H1 (cell line): ENCODE measurements at regions not wholly inside any gene's neighbourhood (a gene's known extent, or its start where the extent isn't known, plus 50 kb on each side); places are given as distances from the start of the nearest gene placed in this dataset.

Experiments used
- CTCF ChIA-PET: fragments of 300-600 bp; sonication (Branson Sonifier 250); formaldehyde crosslinking; loops from one replicate; lab custom pipeline; 2021; ENCODE audit not compliant: partially characterized antibody; lab: Charles Lee
- POLR2A ChIA-PET: fragments of 300-600 bp; sonication (Branson Sonifier 250); formaldehyde crosslinking; loops from one replicate; lab custom pipeline; 2021; ENCODE audit warnings: inconsistent platforms; ENCODE audit not compliant: partially characterized antibody; lab: Charles Lee
- DNase-seq, 2 experiments: peaks; one replicate each; pipeline versions ENCODE4 v3.0.0 to v3.0.0-alpha.2; 2010 to 2022; ENCODE audit warnings: low spot score in 2 of 2, low read depth in 1 of 2, mixed read lengths in 1 of 2
- FAIRE-seq: peaks from 2 replicates; lab custom pipeline; 2011; peaks lifted over from hg19 to GRCh38; lab: Jason Lieb, UNC
- H2AFZ ChIP-seq: 2 replicates; pipeline ENCODE4 v1.8.1; 2012; ENCODE audit warnings: low read length, inconsistent platforms
- H2AK5ac ChIP-seq: 2 replicates; pipeline ENCODE4 v1.6.1; 2013; ENCODE audit warnings: low read depth, low read length
- H2BK120ac ChIP-seq: replicated peaks from 2 replicates; pipeline ENCODE3; 2013; ENCODE audit warnings: low read depth, low read length, inconsistent platforms
- H2BK12ac ChIP-seq: 2 replicates; pipeline ENCODE4 v1.6.1; 2013; ENCODE audit warnings: low read depth, low read length
- H2BK15ac ChIP-seq: 2 replicates; pipeline ENCODE4 v1.6.1; 2013; ENCODE audit warnings: low read length
- H2BK20ac ChIP-seq: 2 replicates; pipeline ENCODE4 v1.6.1; 2013; ENCODE audit warnings: low read length
- H2BK5ac ChIP-seq: 2 replicates; pipeline ENCODE4 v1.6.1; 2013; ENCODE audit warnings: low read depth, low read length
- H3K14ac ChIP-seq: 2 replicates; pipeline ENCODE4 v1.6.1; 2013; ENCODE audit warnings: inconsistent platforms; ENCODE audit not compliant: insufficient read length
- H3K18ac ChIP-seq: 2 replicates; pipeline ENCODE4 v1.6.1; 2013; ENCODE audit warnings: low read length; ENCODE audit errors: extremely low read depth
- H3K23ac ChIP-seq: 2 replicates; pipeline ENCODE4 v1.6.1; 2013; ENCODE audit warnings: inconsistent platforms; ENCODE audit not compliant: insufficient read length
- H3K23me2 ChIP-seq: 2 replicates; pipeline ENCODE4 v1.6.1; 2013; ENCODE audit warnings: low read depth, low read length
- H3K27ac ChIP-seq: 2 replicates; pipeline ENCODE4 v1.6.1; 2011; ENCODE audit warnings: low read depth, low read length, inconsistent platforms
- H3K27me3 ChIP-seq, 4 experiments: replicated peaks in 1 of 4; 1 replicate in 1 of 4; 2 replicates in 3 of 4; pipeline versions ENCODE4 v1.6.1 to v1.8.1; 2011 to 2013; ENCODE audit warnings: low read length in 3 of 4, mild to moderate bottlenecking in 3 of 4, inconsistent platforms in 2 of 4, mixed read lengths in 2 of 4, moderate library complexity in 1 of 4; ENCODE audit not compliant: control insufficient read depth in 3 of 4, insufficient read depth in 3 of 4; ENCODE audit errors: extremely low read depth in 1 of 4
- H3K36me3 ChIP-seq, 4 experiments: 2 replicates each; pipeline versions ENCODE4 v1.6.1 to v1.8.1; 2011 to 2013; ENCODE audit warnings: mild to moderate bottlenecking in 4 of 4, low read length in 3 of 4, moderate library complexity in 2 of 4, control low read depth in 1 of 4, inconsistent platforms in 1 of 4; ENCODE audit not compliant: insufficient read depth in 4 of 4, control insufficient read depth in 2 of 4
- H3K4ac ChIP-seq: replicated peaks from 2 replicates; pipeline ENCODE3; 2013; ENCODE audit warnings: low read length, low read depth, mixed read lengths, inconsistent platforms; ENCODE audit not compliant: insufficient read length
- H3K4me1 ChIP-seq, 4 experiments: replicated peaks in 1 of 4; 1 replicate in 1 of 4; 2 replicates in 3 of 4; pipeline versions ENCODE4 v1.6.1 to v1.8.1; 2011 to 2013; ENCODE audit warnings: low read length in 3 of 4, inconsistent platforms in 2 of 4, mixed read lengths in 1 of 4; ENCODE audit not compliant: insufficient read depth in 4 of 4, control insufficient read depth in 3 of 4
- H3K4me2 ChIP-seq, 2 experiments: 2 replicates each; pipeline versions ENCODE4 v1.6.1 to v1.8.1; 2011 to 2013; ENCODE audit warnings: low read depth in 2 of 2, low read length in 2 of 2, control low read depth in 1 of 2, inconsistent platforms in 1 of 2, mild to moderate bottlenecking in 1 of 2; ENCODE audit not compliant: insufficient read depth in 1 of 2
- H3K4me3 ChIP-seq, 4 experiments: fragments of 200-600, 300-600 bp in 1 of 4; sonication (generic), shearing (Covaris generic), sonication (Bioruptor Twin) in 1 of 4; 2 replicates each; pipeline versions ENCODE4 v1.5.1 to v1.8.1; 2011 to 2016; ENCODE audit warnings: low read length in 4 of 4, low read depth in 3 of 4, control low read depth in 2 of 4, inconsistent platforms in 2 of 4, mild to moderate bottlenecking in 2 of 4, mixed read lengths in 1 of 4, moderate library complexity in 1 of 4; ENCODE audit not compliant: insufficient read depth in 2 of 4; ENCODE audit errors: extremely low read depth in 1 of 4
- H3K56ac ChIP-seq: replicated peaks from 2 replicates; pipeline ENCODE3; 2013; ENCODE audit warnings: low read depth, mild to moderate bottlenecking, mixed read lengths, low read length, inconsistent platforms; ENCODE audit not compliant: insufficient read length
- H3K79me1 ChIP-seq: 2 replicates; pipeline ENCODE4 v1.6.1; 2013; ENCODE audit warnings: low read depth, low read length, control low read depth
- H3K79me2 ChIP-seq, 2 experiments: 2 replicates each; pipeline versions ENCODE4 v1.6.1 to v1.8.1; 2012 to 2013; ENCODE audit warnings: low read length in 2 of 2, mild to moderate bottlenecking in 2 of 2, inconsistent platforms in 1 of 2; ENCODE audit not compliant: insufficient read depth in 2 of 2, control insufficient read depth in 1 of 2
- H3K9ac ChIP-seq, 4 experiments: replicated peaks in 1 of 4; 1 replicate in 1 of 4; 2 replicates in 3 of 4; pipeline versions ENCODE4 v1.6.1 to v1.8.1; 2011 to 2013; ENCODE audit warnings: low read depth in 3 of 4, low read length in 3 of 4, control low read depth in 2 of 4, mild to moderate bottlenecking in 2 of 4, moderate library complexity in 2 of 4, inconsistent platforms in 1 of 4; ENCODE audit errors: extremely low read depth in 1 of 4
- H3K9me3 ChIP-seq, 2 experiments: 2 replicates each; pipeline versions ENCODE4 v1.6.1 to v1.8.1; 2012 to 2013; ENCODE audit warnings: mild to moderate bottlenecking in 2 of 2, moderate library complexity in 2 of 2, control low read depth in 1 of 2, inconsistent platforms in 1 of 2, low read depth in 1 of 2, low read length in 1 of 2, mixed read lengths in 1 of 2; ENCODE audit not compliant: insufficient read depth in 2 of 2
- H4K20me1 ChIP-seq, 2 experiments: replicated peaks in 1 of 2; 2 replicates each; pipeline versions ENCODE3 to v1.8.1; 2011 to 2013; ENCODE audit warnings: inconsistent platforms in 2 of 2, low read length in 2 of 2, mild to moderate bottlenecking in 1 of 2; ENCODE audit not compliant: insufficient read depth in 2 of 2, control insufficient read depth in 1 of 2
- H4K5ac ChIP-seq: 2 replicates; pipeline ENCODE4 v1.6.1; 2013; ENCODE audit warnings: low read length, low read depth, mixed read lengths, inconsistent platforms; ENCODE audit not compliant: insufficient read length
- H4K8ac ChIP-seq: 2 replicates; pipeline ENCODE4 v1.8.0; 2013; ENCODE audit warnings: mild to moderate bottlenecking, moderate library complexity, low read length, inconsistent platforms; ENCODE audit not compliant: insufficient read depth; ENCODE audit errors: extremely low read depth
- H4K91ac ChIP-seq: replicated peaks from 2 replicates; pipeline ENCODE3; 2013; ENCODE audit warnings: low read length, mixed read lengths, inconsistent platforms; ENCODE audit not compliant: insufficient read length
- BCL11A ChIP-seq, 2 experiments: IDR thresholded peaks; one replicate each; pipeline ENCODE4 v1.6.1; 2011; ENCODE audit warnings: low read depth in 2 of 2, low read length in 2 of 2, mild to moderate bottlenecking in 2 of 2
- EGR1 ChIP-seq: IDR thresholded peaks from 2 replicates; pipeline ENCODE4 v1.6.1; 2011; ENCODE audit warnings: low read depth, low read length, borderline replicate concordance
- PHF8 ChIP-seq: fragments of 200-600 bp; sonication (generic); conservative IDR thresholded peaks from 2 replicates; pipeline ENCODE4 v1.7.1; 2012; ENCODE audit warnings: low read depth, mild to moderate bottlenecking, inconsistent platforms, low read length, moderate library complexity
- POLR2AphosphoS5 ChIP-seq: IDR thresholded peaks from 2 replicates; pipeline ENCODE4 v1.6.1; 2011; ENCODE audit warnings: low read depth, low read length
- RNF2 ChIP-seq: fragments of 200-900, 300-1000 bp; sonication (generic); IDR thresholded peaks from 2 replicates; pipeline ENCODE4 v1.7.1; 2016; ENCODE audit warnings: borderline replicate concordance, low read depth, mild to moderate bottlenecking, antibody characterized with exemption, low read length; ENCODE audit not compliant: poor library complexity, severe bottlenecking; ENCODE audit errors: missing control alignments
- SP1 ChIP-seq: IDR thresholded peaks from 2 replicates; pipeline ENCODE4 v1.6.1; 2011; ENCODE audit warnings: low read depth, low read length
- TCF12 ChIP-seq: IDR thresholded peaks from 2 replicates; pipeline ENCODE4 v1.6.1; 2011; ENCODE audit warnings: low read depth, mild to moderate bottlenecking, low read length
- ZNF274 ChIP-seq: IDR thresholded peaks from 2 replicates; pipeline ENCODE4 v1.7.0; 2012; ENCODE audit warnings: low read length, borderline replicate concordance; ENCODE audit errors: extremely low read depth
- WGBS, 2 experiments: shearing (Covaris generic) in 1 of 2; methylation state at CpG; one replicate each; pipeline versions ENCODE4 v1.1.6 to v1.1.7; 2013 to 2015; ENCODE audit warnings: low lambda C conversion rate in 2 of 2, mixed read lengths in 2 of 2, inconsistent platforms in 1 of 2, low coverage in 1 of 2, missing lambda C conversion rate in 1 of 2; ENCODE audit not compliant: insufficient replicate concordance in 2 of 2, insufficient coverage in 1 of 2, insufficient read length in 1 of 2; ENCODE audit errors: extremely low coverage in 1 of 2, missing lambda C conversion rate in 1 of 2; 5-methylcytosine and 5-hydroxymethylcytosine counted together

DNA sequence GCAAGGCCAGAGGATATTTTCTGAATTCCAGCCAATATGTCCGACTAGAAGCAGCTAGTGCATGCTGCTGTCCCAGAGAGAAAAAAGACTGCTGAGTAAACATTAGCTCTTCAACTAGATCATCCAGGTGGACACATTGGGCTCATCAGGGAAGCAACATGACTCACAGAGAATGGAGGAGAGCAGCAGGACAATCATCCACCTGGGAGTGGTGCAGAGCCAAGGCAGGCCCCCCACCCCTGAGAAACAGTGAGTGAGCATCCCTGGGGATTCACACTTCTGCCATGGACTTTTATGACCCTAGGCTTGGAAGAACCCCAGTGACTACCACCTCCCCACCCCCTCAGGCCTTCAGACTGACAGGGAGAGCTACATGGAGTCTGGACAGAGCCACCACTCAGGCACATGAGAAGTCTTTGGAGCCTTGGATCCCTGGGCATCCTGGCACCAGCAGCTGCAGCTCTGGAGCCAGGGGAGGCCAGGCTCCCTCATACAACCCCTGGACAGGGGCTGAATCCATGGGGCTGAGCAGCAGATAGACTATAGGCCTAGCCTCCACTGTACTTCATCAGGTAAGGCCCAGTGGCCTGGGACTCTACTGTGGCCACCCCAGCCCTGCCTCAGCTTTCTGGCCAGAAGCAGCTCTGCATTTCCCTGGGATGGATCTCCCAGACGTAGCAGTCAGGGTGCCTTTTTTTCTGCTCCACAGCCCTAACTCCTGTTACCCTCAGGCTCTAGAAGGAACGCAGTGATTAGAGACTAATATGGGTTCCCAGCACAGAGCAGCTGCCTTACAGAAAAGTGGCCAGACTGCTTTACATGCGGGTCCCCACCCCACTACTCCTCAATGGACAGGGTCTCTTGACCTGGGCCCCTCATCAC is 82.9 kb upstream of the RNF217 start:
- Histone ChIP-seq H3K14ac (no peak overlapping the region), H3K23me2 (no peaks in the 10 kb centered on the region), H3K23ac (no peak overlapping the region), H3K27ac (no peak overlapping the region), H3K27me3 (no peaks in the 10 kb centered on the region), H2AK5ac (no peak overlapping the region), H4K5ac (no peak overlapping the region), H3K9ac (no peak overlapping the region), H2AFZ (no peak overlapping the region; the same call in 1 of the 2 replicates), H3K9me3 (no peaks in the 10 kb centered on the region), H3K56ac (no peak overlapping the region), H3K79me1 (no peaks in the 10 kb centered on the region), H3K4me3 (no peak overlapping the region), H2BK20ac (no peak overlapping the region), H4K8ac (no peak overlapping the region), H3K4ac (no peak overlapping the region), H3K4me1 (peaks cover 0 to 5% (median 0%) of the 10 kb centered on the region in 4 experiments; a peak in 1 of 7 replicates), H3K79me2 (no peaks in the 10 kb centered on the region), H4K91ac (no peak overlapping the region), H3K18ac (no peak overlapping the region; the same call in 1 of the 2 replicates), H3K36me3 (no peaks in the 10 kb centered on the region), H2BK5ac (no peak overlapping the region), H3K4me2 (no peak overlapping the region), H2BK15ac (no peak overlapping the region), H4K20me1 (no peaks in the 10 kb centered on the region), H2BK12ac (no peak overlapping the region), H2BK120ac (no peak overlapping the region)
- CTCF ChIA-PET: interaction anchor here (1.0 to 2.3 kb wide), 7 partner anchors 9 to 314 kb away, joined by 3 to 7 read pairs (median 4); partner anchors contain the start of gene TPD52L1
- WGBS, 2 experiments: 71% methylated on average over 4 of the region's 4 CpGs; no CpG with 5 or more reads in 1 of the 2 experiments
- no peak for FAIRE-seq
- TF ChIP-seq EGR1 (no peak), RNF2 (no peak), POLR2AphosphoS5 (no peak), BCL11A (IDR thresholded peaks at IDR 0.05; ENCODE audit: low read depth in 2 of 2, low read length in 2 of 2) (no peak), PHF8 (no peak), TCF12 (no peak), SP1 (no peak), ZNF274 (no peak)
- no peak for DNase-seq
- POLR2A ChIA-PET: no interaction called here
